Tibial nerve (tissue), 4 donors: ENCODE measurements at regions not wholly inside any gene's neighbourhood (a gene's known extent, or its start where the extent isn't known, plus 50 kb on each side); places are given as distances from the start of the nearest gene placed in this dataset.

Experiments
- CTCF ChIP-seq, 5 experiments: fragments of 200-600 bp in 3 of 5; fragments of 450-650 bp in 2 of 5; sonication (generic) in 3 of 5; IDR thresholded peaks; one replicate each; pipeline ENCODE4 v1.5.1; 2016 to 2019; ENCODE audit warnings: antibody characterized with exemption in 5 of 5, mild to moderate bottlenecking in 3 of 5, moderate library complexity in 2 of 5
- EP300 ChIP-seq, 2 donors: sonication (generic); formaldehyde crosslinking; IDR thresholded peaks; one replicate each; pipeline ENCODE4 v1.6.1; 2017; ENCODE audit warnings: antibody characterized with exemption in 2 of 2, mild to moderate bottlenecking in 1 of 2
- POLR2A ChIP-seq, 2 donors: fragments of 450-650 bp; IDR thresholded peaks; one replicate each; pipeline ENCODE4 v1.6.1; 2017; ENCODE audit warnings: antibody characterized with exemption in 2 of 2, mild to moderate bottlenecking in 2 of 2, moderate library complexity in 2 of 2

GRCh38 chr1:50292276-50292675 is 131.0 kb downstream of the DMRTA2 start:
- TF ChIP-seq CTCF (IDR thresholded peaks at IDR 0.05) (no peak), EP300 (IDR thresholded peaks at IDR 0.05) (no peak), POLR2A (IDR thresholded peaks at IDR 0.05) (no peak)
